ENCODE measurements at regions not wholly inside any gene's neighbourhood (a gene's known extent, or its start where the extent isn't known, plus 50 kb on each side); places are given as distances from the start of the nearest gene placed in this dataset.

DNA sequence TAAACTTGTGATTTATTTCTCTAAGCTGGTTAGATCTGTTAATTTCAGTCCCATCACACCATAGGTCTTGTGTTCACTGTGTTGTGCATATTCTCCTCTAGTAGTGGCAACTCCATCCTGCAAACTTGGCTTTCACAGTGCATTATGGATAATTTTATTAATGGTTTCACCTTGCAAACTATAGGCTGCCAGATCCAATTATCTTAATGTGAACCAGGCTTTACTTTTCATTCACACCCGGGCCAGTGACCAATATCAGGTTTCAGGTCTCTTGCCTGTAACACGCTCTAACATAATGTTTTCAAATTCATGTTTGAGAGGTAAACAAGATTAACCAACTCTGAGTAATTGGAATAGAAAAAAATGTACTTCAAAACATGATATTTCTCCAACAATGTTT lies 1293.0 kb downstream of the REEP3 start:
- TF ChIP-seq, protein P1, sequence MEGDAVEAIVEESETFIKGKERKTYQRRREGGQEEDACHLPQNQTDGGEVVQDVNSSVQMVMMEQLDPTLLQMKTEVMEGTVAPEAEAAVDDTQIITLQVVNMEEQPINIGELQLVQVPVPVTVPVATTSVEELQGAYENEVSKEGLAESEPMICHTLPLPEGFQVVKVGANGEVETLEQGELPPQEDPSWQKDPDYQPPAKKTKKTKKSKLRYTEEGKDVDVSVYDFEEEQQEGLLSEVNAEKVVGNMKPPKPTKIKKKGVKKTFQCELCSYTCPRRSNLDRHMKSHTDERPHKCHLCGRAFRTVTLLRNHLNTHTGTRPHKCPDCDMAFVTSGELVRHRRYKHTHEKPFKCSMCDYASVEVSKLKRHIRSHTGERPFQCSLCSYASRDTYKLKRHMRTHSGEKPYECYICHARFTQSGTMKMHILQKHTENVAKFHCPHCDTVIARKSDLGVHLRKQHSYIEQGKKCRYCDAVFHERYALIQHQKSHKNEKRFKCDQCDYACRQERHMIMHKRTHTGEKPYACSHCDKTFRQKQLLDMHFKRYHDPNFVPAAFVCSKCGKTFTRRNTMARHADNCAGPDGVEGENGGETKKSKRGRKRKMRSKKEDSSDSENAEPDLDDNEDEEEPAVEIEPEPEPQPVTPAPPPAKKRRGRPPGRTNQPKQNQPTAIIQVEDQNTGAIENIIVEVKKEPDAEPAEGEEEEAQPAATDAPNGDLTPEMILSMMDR (conservative IDR thresholded peaks at IDR 0.05; ENCODE audit: low read depth in 2 of 2): no peak
- TF ChIP-seq EZH2 (IDR thresholded peaks at IDR 0.05; ENCODE audit: low read depth, unreplicated experiment) (no peak), JUNB (IDR thresholded peaks at IDR 0.05; ENCODE audit: unreplicated experiment) (no peak), POLR2AphosphoS5 (IDR thresholded peaks at IDR 0.05; ENCODE audit: low read depth) (no peak), REST (IDR thresholded peaks at IDR 0.05; ENCODE audit: unreplicated experiment) (no peak), NANOG (IDR thresholded peaks at IDR 0.05; ENCODE audit: borderline replicate concordance) (no peak), EZH2phosphoT487 (IDR thresholded peaks at IDR 0.05; ENCODE audit: unreplicated experiment) (no peak), CREB1 (CRISPR knock-in tag; IDR thresholded peaks at IDR 0.05; ENCODE audit: low read depth) (no peak), ZNF114 (CRISPR knock-in tag; IDR thresholded peaks at IDR 0.05) (no peak)
- TF ChIP-seq, protein P2, sequence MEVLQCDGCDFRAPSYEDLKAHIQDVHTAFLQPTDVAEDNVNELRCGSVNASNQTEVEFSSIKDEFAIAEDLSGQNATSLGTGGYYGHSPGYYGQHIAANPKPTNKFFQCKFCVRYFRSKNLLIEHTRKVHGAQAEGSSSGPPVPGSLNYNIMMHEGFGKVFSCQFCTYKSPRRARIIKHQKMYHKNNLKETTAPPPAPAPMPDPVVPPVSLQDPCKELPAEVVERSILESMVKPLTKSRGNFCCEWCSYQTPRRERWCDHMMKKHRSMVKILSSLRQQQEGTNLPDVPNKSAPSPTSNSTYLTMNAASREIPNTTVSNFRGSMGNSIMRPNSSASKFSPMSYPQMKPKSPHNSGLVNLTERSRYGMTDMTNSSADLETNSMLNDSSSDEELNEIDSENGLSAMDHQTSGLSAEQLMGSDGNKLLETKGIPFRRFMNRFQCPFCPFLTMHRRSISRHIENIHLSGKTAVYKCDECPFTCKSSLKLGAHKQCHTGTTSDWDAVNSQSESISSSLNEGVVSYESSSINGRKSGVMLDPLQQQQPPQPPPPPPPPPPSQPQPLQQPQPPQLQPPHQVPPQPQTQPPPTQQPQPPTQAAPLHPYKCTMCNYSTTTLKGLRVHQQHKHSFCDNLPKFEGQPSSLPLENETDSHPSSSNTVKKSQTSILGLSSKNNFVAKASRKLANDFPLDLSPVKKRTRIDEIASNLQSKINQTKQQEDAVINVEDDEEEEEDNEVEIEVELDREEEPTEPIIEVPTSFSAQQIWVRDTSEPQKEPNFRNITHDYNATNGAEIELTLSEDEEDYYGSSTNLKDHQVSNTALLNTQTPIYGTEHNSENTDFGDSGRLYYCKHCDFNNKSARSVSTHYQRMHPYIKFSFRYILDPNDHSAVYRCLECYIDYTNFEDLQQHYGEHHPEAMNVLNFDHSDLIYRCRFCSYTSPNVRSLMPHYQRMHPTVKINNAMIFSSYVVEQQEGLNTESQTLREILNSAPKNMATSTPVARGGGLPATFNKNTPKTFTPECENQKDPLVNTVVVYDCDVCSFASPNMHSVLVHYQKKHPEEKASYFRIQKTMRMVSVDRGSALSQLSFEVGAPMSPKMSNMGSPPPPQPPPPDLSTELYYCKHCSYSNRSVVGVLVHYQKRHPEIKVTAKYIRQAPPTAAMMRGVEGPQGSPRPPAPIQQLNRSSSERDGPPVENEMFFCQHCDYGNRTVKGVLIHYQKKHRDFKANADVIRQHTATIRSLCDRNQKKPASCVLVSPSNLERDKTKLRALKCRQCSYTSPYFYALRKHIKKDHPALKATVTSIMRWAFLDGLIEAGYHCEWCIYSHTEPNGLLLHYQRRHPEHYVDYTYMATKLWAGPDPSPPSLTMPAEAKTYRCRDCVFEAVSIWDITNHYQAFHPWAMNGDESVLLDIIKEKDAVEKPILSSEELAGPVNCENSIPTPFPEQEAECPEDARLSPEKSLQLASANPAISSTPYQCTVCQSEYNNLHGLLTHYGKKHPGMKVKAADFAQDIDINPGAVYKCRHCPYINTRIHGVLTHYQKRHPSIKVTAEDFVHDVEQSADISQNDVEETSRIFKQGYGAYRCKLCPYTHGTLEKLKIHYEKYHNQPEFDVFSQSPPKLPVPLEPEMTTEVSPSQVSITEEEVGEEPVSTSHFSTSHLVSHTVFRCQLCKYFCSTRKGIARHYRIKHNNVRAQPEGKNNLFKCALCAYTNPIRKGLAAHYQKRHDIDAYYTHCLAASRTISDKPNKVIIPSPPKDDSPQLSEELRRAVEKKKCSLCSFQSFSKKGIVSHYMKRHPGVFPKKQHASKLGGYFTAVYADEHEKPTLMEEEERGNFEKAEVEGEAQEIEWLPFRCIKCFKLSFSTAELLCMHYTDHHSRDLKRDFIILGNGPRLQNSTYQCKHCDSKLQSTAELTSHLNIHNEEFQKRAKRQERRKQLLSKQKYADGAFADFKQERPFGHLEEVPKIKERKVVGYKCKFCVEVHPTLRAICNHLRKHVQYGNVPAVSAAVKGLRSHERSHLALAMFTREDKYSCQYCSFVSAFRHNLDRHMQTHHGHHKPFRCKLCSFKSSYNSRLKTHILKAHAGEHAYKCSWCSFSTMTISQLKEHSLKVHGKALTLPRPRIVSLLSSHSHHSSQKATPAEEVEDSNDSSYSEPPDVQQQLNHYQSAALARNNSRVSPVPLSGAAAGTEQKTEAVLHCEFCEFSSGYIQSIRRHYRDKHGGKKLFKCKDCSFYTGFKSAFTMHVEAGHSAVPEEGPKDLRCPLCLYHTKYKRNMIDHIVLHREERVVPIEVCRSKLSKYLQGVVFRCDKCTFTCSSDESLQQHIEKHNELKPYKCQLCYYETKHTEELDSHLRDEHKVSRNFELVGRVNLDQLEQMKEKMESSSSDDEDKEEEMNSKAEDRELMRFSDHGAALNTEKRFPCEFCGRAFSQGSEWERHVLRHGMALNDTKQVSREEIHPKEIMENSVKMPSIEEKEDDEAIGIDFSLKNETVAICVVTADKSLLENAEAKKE (CRISPR knock-in tag; IDR thresholded peaks at IDR 0.05): no peak
